GM19467 (cell line): ENCODE measurements at regions not wholly inside any gene's neighbourhood (a gene's known extent, or its start where the extent isn't known, plus 50 kb on each side); places are given as distances from the start of the nearest gene placed in this dataset.

ENCODE experiments used
- ATAC-seq: cut with Tn5 transposase; IDR thresholded peaks from one replicate; pipeline ENCODE4 v1.9.1; 2021; ENCODE audit warnings: mild to moderate bottlenecking, moderate library complexity; ENCODE audit not compliant: unreplicated experiment

DNA sequence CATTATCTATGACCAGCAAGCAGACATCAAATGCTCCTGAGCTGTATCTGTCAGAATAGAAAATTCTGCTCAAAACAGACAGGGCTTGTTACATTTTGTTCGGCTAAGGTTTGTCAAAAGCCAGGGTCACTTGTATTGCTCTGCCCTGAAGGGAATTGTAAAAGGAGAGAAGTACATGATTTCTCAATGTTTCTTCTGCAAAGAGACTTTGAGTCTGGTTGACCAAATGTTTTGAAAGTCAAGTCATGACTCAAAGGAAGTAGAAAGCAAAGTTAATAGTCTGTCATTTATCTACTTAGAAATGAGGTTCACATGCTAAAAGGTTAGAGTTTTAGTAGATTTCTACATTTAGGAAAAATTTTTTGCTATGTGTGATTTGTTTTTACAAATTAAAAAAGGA is 1624.1 kb upstream of the ZEB2 start:
- no peak for ATAC-seq

DNA sequence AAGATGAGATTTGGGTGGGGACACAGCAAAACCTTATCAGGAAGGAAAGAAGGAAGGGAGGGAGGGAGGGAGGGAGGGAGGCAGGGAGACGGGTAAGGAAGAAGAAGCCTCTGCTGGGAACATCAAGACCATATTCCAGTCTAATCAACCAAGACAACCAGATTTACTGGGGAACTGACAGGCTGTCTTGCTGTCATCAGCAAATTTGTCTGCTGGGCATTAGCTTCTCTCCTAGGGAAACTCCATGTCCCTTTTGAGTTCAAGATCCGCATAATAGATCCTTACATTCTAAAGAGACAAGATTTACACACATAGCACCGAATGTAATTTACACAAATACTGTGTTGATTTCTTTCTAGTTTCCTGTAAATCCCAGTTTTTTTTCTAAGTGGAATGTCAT is 1618.9 kb upstream of the ZEB2 start:
- ATAC-seq = no peak

- ATAC-seq = no peak
Measured at GRCh38 chr2:146135245-146135644, 1615.3 kb upstream of the ZEB2 start.

DNA sequence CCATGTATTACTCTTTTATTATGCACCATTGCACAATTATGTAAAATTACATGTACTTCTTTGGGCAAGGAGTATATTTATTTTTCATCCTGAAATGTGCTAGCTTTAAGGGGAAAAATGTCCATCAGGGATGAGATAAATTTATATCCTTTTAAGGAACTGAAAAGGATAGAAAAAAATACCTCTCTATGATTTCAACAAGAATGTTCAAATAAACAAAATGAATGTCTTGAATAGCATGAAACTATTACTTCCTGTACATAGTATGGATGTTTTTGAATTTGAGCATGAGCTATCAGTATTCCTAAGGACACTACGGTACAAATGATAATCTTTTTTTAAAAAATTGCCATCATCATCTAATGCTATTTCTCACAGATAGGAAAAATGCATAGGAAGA is 1611.9 kb upstream of the ZEB2 start:
- ATAC-seq = no peak

GRCh38 chr2:146131048-146131447 is 1611.1 kb upstream of the ZEB2 start:
- no peak for ATAC-seq

DNA sequence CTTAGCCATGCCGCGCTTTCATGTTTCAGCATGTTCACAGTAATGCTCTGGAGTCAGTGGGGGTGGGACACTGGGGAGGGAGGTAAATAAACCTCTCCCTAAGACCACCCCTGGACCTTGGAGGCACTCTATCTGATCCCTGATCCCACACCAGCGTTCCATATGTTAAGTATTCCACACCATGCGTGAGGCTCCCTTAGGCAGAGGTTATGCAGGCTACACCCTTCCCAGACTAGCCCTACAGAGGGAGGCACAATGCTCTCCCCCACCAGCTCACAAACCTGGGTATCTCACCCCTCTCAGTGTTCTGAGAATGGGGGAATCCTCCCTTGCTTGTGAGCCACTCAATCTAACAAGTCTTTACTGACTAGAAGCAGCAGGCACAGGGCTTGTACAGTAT is 1610.4 kb upstream of the ZEB2 start:
- no peak for ATAC-seq

DNA sequence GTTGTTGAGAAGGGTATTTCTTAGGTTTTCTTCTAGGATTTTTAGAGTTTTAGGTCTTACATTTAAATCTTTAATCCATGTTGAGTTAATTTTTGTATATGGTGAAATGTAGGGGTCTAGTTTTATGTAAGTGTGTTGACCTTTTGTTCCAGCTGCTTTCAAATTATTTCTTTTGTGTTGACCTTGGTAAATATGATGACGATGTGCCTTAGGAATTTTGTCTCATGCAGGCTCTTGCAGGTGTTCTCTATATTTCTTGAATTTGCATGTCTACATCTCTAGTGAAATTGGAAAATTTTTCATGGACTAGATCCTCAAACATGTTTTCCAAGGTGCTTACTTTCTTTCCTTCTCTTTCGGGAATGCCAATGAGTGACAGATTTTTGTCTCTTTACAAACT is 1609.3 kb upstream of the ZEB2 start:
- no peak for ATAC-seq

- no peak for ATAC-seq
Measured at GRCh38 chr2:146128216-146128615, 1608.3 kb upstream of the ZEB2 start.

DNA sequence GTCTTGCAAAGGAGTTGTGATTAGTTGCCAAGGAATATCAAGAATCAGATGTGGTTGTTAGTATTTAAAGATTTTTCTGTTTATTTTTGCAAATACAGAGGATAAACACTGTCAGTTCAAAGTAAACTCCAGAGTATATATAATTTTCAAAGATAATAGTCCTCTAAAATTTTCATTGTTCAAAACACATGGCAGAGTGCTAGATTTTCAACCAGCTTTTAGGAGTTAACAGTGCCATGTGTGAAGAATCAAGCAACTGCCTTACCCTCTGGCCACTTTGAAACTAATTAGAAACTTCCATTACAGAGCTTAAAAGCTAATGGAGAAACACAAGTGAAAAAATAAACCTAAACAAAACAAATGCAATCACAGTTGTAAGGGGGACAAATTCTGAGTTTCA is 1605.6 kb upstream of the ZEB2 start:
- no peak for ATAC-seq

GRCh38 chr2:146124741-146125140 is 1604.8 kb upstream of the ZEB2 start:
- ATAC-seq = no peak

GRCh38 chr2:146123714-146124113 is 1603.8 kb upstream of the ZEB2 start:
- no peak for ATAC-seq

DNA sequence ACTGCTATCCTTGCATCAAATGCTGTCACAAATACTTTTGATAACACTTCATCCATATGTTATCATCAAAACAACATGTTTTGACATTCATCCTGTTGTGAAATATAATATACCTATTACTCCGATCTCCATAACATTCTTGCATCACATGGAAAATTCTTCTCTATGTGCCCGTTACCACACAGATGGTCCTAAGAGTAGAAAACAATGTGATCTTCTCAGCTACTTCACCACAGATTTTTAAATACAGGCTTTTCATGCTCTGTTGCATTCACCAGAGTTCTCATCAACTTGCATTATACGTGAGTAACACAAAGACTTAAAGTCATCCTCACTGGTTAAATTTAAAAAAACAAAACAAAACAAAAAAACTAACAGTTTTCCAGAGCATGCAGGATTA is 1603.3 kb upstream of the ZEB2 start:
- ATAC-seq = no peak

GRCh38 chr2:146119586-146119985 is 1599.7 kb upstream of the ZEB2 start:
- ATAC-seq = no peak

DNA sequence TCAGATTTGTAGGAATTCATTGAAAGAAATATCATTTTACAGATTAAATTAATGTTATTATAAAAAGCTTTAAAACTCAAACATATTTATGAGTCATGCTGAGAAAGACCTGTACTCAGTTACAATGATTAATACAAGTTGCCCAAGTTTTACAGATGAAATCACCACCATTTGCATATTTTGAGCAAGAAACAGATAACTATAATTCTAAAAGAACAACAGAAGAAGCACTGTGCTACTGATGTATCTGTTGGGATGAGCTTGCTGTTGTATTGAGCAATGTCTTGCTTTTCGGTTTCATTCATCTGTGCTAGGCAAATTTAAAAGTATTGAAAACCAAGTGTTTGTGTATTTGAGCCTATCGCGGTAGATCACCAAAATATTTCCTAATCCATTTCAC is 1589.1 kb upstream of the ZEB2 start:
- ATAC-seq = no peak

DNA sequence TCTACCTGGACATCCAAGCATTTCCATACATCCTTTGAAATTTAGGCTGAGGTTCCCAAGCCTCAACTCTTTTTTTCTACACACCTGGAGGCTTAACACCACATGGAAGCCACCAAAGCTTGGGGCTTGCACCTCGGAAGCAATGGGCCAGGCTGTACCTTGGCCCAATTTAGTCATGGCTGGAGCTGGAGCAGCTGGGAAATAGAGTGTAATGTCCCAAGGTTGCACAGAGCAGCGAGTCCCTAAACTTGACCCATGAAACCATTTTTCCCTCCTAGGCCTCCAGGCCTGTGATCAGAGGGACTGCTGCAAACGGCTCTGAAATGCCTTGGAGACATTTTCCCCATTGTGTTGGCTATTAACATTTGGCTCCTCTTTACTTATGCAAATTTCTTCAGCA is 1574.3 kb upstream of the ZEB2 start:
- ATAC-seq = no peak

DNA sequence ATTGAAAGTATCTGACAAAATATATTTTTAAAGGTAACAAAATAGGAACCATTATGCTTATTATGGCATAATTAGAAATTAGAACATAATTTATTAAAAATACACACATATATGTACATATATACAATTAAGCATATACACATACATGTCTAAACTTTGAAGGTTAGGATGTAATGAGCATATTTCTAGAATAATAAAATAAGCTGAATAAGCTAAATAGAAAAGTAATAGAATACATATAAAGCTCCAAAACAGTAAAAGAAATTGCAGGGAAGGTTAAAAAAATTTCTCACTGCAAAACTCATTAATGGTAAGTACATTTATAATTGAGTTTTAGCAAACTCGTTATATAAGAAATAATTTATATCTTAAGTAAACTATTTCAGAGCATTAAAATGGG is 1561.5 kb upstream of the ZEB2 start:
- ATAC-seq = no peak

DNA sequence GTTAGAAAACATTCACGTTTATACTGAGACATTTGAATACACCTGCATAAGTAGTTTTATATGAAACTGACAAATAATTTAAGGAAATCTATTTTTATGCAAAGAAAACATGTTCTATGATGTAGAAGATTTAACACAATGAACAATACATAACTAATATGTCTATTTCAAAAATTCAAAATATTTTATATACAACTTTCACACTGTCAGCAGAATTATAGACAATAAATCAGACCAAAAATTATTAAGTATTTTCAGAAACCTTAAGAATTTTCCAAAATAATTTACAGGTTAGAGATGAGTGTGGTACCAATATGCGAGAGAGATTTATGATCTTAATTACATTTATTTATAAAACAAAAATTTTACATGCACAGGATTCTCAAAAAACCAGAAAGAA is 1561.0 kb upstream of the ZEB2 start:
- no peak for ATAC-seq

GRCh38 chr2:146079216-146079615 is 1559.3 kb upstream of the ZEB2 start:
- no peak for ATAC-seq

GRCh38 chr2:146077156-146077555 is 1557.2 kb upstream of the ZEB2 start:
- ATAC-seq = no peak

GRCh38 chr2:146068051-146068450 is 1548.1 kb upstream of the ZEB2 start:
- no peak for ATAC-seq

DNA sequence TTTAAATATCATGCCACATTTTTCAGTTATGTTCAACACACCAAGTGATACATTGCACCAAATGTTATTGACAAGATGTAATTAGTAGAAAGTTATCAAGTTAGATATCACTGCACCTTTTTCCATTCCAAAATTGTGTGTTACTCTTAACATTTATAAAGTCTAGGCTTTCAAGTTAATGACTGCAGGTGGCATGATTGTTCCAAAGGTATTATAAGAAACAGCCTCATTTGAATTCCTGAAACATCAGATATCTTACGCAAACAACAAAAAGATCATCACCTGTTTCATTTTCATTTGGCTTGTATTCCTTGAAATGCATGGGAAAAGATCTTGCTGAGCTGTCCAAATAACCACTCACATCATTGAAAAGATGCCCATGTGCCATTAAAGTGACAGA is 1528.2 kb upstream of the ZEB2 start:
- no peak for ATAC-seq

- no peak for ATAC-seq
Measured at GRCh38 chr2:146041274-146041910, 1521.5 kb upstream of the ZEB2 start.

GRCh38 chr2:146040051-146040450 is 1520.1 kb upstream of the ZEB2 start:
- no peak for ATAC-seq

- no peak for ATAC-seq
Measured at GRCh38 chr2:146038014-146038413, 1518.1 kb upstream of the ZEB2 start.
